Astrocyte (in vitro differentiated cells and primary cell): ENCODE measurements at regions not wholly inside any gene's neighbourhood (a gene's known extent, or its start where the extent isn't known, plus 50 kb on each side); places are given as distances from the start of the nearest gene placed in this dataset.

Experiments
- DNase-seq: peaks from one replicate; pipeline ENCODE4 v3.0.0-alpha.2; 2010; ENCODE audit warnings: low read depth
- FAIRE-seq: peaks from 2 replicates; lab custom pipeline; 2011; peaks lifted over from hg19 to GRCh38; lab: Jason Lieb, UNC
- H2AFZ ChIP-seq: 2 replicates; pipeline ENCODE4 v1.6.0; 2012; ENCODE audit warnings: low read depth, low read length, inconsistent platforms
- H3K27ac ChIP-seq: 2 replicates; pipeline ENCODE4 v1.5.1; 2011; ENCODE audit warnings: low read depth, low read length, inconsistent platforms
- H3K27me3 ChIP-seq: 2 replicates; pipeline ENCODE4 v1.6.0; 2011; ENCODE audit warnings: low read length, inconsistent platforms; ENCODE audit not compliant: insufficient read depth
- H3K36me3 ChIP-seq: 2 replicates; pipeline ENCODE4 v1.5.1; 2011; ENCODE audit warnings: low read length, inconsistent platforms; ENCODE audit not compliant: insufficient read depth
- H3K4me1 ChIP-seq: 2 replicates; pipeline ENCODE4 v1.5.1; 2011; ENCODE audit warnings: low read length, inconsistent platforms; ENCODE audit not compliant: insufficient read depth
- H3K4me2 ChIP-seq: 2 replicates; pipeline ENCODE4 v1.6.0; 2012; ENCODE audit warnings: low read length, inconsistent platforms
- H3K4me3 ChIP-seq: 2 replicates; pipeline ENCODE4 v1.5.1; 2011; ENCODE audit warnings: low read depth, mild to moderate bottlenecking, low read length, inconsistent platforms; ENCODE audit not compliant: insufficient read depth
- H3K79me2 ChIP-seq: 2 replicates; pipeline ENCODE4 v1.6.0; 2012; ENCODE audit warnings: mild to moderate bottlenecking, low read length, inconsistent platforms; ENCODE audit not compliant: insufficient read depth
- H3K9ac ChIP-seq: 2 replicates; pipeline ENCODE4 v1.6.0; 2012; ENCODE audit warnings: mild to moderate bottlenecking, low read length, inconsistent platforms
- H3K9me3 ChIP-seq: 2 replicates; pipeline ENCODE4 v1.5.1; 2012; ENCODE audit warnings: low read depth, mild to moderate bottlenecking, low read length, inconsistent platforms; ENCODE audit not compliant: insufficient read depth
- H4K20me1 ChIP-seq: 2 replicates; pipeline ENCODE4 v1.6.0; 2012; ENCODE audit warnings: low read length, inconsistent platforms; ENCODE audit not compliant: insufficient read depth
- H3K27ac Mint-ChIP-seq: one replicate; pipeline ENCODE4 v1.8.0; 2021; ENCODE audit warnings: mild to moderate bottlenecking, mixed read lengths; ENCODE audit not compliant: unreplicated experiment
- H3K27me3 Mint-ChIP-seq: one replicate; pipeline ENCODE4 v1.8.0; 2021; ENCODE audit warnings: low read depth, mixed read lengths; ENCODE audit not compliant: unreplicated experiment
- H3K36me3 Mint-ChIP-seq: one replicate; pipeline ENCODE4 v1.8.0; 2021; ENCODE audit warnings: low read depth, mixed read lengths; ENCODE audit not compliant: unreplicated experiment
- H3K4me1 Mint-ChIP-seq: one replicate; pipeline ENCODE4 v1.8.0; 2021; ENCODE audit warnings: low read depth, mixed read lengths; ENCODE audit not compliant: unreplicated experiment
- H3K4me3 Mint-ChIP-seq: one replicate; pipeline ENCODE4 v1.8.0; 2021; ENCODE audit warnings: mild to moderate bottlenecking, moderate library complexity, mixed read lengths; ENCODE audit not compliant: unreplicated experiment
- H3K9me3 Mint-ChIP-seq: one replicate; pipeline ENCODE4 v1.8.0; 2021; ENCODE audit warnings: mild to moderate bottlenecking, mixed read lengths; ENCODE audit not compliant: unreplicated experiment
- EZH2 ChIP-seq: IDR thresholded peaks from 2 replicates; pipeline ENCODE4 v1.6.1; 2012; ENCODE audit warnings: mild to moderate bottlenecking, low read length, inconsistent platforms; ENCODE audit not compliant: insufficient read depth
- TF ChIP-seq, protein P1 (sequence below): IDR thresholded peaks from 2 replicates; pipeline ENCODE4 v1.5.1; 2011; ENCODE audit warnings: low read depth, mild to moderate bottlenecking, inconsistent platforms, low read length, moderate library complexity; ENCODE audit not compliant: insufficient read depth

DNA sequence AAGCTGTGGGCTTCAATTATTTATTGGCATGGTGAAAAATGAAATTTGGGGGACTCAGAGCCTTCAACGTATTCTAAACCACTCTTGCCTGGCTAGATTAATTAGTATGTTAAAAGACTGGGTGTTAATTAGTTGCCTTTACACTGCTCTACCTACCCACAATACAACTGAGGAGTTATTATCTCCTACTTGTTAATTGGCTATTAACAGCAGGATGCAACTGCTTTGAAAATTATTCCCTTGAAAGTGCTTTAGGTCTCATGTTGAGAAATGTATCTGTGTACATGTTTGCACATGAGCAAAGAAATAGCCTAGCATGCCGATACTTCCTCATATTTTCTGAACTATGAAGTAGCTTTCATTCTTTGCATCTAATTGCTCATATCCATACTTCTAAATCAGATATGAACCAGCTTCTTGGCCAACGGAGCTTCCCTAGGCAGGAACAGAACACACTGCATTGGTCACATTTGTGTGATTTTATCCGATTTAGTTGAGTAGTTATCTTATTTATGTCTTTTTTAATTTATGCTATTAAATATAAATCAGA lies 155.8 kb downstream of the GPAM start:
- H3K79me2 ChIP-seq, result no peaks in the 10 kb centered on the region
- peaks cover 2% of the 10 kb centered on the region for H3K9me3 ChIP-seq
- H3K27ac ChIP-seq, result no peak overlapping the region
- no peaks in the 10 kb centered on the region for H3K36me3 Mint-ChIP-seq
- no peak overlapping the region for H3K4me3 Mint-ChIP-seq
- H3K9me3 Mint-ChIP-seq, result peaks cover 5% of the 10 kb centered on the region
- TF ChIP-seq, protein P1, sequence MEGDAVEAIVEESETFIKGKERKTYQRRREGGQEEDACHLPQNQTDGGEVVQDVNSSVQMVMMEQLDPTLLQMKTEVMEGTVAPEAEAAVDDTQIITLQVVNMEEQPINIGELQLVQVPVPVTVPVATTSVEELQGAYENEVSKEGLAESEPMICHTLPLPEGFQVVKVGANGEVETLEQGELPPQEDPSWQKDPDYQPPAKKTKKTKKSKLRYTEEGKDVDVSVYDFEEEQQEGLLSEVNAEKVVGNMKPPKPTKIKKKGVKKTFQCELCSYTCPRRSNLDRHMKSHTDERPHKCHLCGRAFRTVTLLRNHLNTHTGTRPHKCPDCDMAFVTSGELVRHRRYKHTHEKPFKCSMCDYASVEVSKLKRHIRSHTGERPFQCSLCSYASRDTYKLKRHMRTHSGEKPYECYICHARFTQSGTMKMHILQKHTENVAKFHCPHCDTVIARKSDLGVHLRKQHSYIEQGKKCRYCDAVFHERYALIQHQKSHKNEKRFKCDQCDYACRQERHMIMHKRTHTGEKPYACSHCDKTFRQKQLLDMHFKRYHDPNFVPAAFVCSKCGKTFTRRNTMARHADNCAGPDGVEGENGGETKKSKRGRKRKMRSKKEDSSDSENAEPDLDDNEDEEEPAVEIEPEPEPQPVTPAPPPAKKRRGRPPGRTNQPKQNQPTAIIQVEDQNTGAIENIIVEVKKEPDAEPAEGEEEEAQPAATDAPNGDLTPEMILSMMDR, result no peak
- no peak for TF ChIP-seq EZH2
- H2AFZ ChIP-seq, result no peak overlapping the region
- no peaks in the 10 kb centered on the region for H3K27me3 ChIP-seq
- no peak overlapping the region for H3K27ac Mint-ChIP-seq
- H3K9ac ChIP-seq, result no peak overlapping the region
- no peaks in the 10 kb centered on the region for H4K20me1 ChIP-seq
- no peak overlapping the region for H3K4me2 ChIP-seq
- H3K36me3 ChIP-seq, result no peaks in the 10 kb centered on the region
- FAIRE-seq, result no peak
- no peaks in the 10 kb centered on the region for H3K27me3 Mint-ChIP-seq
- no peaks in the 10 kb centered on the region for H3K4me1 ChIP-seq
- H3K4me1 Mint-ChIP-seq, result no peaks in the 10 kb centered on the region
- no peak overlapping the region for H3K4me3 ChIP-seq
- no peak for DNase-seq

- Mint-ChIP-seq H3K27me3 (no peaks in the 10 kb centered on the region), H3K4me1 (no peaks in the 10 kb centered on the region), H3K4me3 (no peak overlapping the region), H3K27ac (no peak overlapping the region), H3K9me3 (peaks cover 5% of the 10 kb centered on the region), H3K36me3 (no peaks in the 10 kb centered on the region)
- H3K9me3 ChIP-seq, result peaks cover 2% of the 10 kb centered on the region
- no peaks in the 10 kb centered on the region for H3K4me1 ChIP-seq
- no peaks in the 10 kb centered on the region for H4K20me1 ChIP-seq
- DNase-seq (no peak), FAIRE-seq (no peak)
- no peak overlapping the region for H3K4me3 ChIP-seq
- H3K79me2 ChIP-seq, result no peaks in the 10 kb centered on the region
- no peak overlapping the region for H3K9ac ChIP-seq
- H3K27me3 ChIP-seq, result no peaks in the 10 kb centered on the region
- TF ChIP-seq, protein P1, result no peak
- no peak for TF ChIP-seq EZH2
- H3K36me3 ChIP-seq, result no peaks in the 10 kb centered on the region
- no peak overlapping the region for H3K4me2 ChIP-seq
- H3K27ac ChIP-seq, result no peak overlapping the region
- H2AFZ ChIP-seq, result no peak overlapping the region
Observed at GRCh38 chr10:112030431-112030830, 153.1 kb downstream of the GPAM start.

DNA sequence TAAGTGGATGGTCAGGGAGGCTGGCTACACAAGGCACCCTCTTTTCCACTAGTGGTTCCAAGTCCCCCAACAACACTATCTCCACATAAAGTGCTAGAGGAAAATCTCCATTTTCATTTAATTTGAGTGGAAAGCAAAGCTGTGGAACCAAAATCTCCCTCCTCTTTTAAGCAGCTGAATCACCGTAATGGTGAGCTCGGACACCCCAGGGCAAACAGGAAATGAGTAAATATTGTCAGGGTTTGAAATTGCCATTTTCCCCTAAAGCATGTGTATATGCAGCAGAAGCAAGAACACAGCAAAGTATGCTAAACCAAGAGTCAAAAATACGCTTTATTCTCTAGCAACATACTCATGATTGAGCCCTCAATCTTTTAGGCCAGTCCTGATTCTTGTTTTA lies 143.7 kb downstream of the GPAM start:
- DNase-seq (no peak), FAIRE-seq (no peak)
- H3K36me3 Mint-ChIP-seq, result no peaks in the 10 kb centered on the region
- no peak for TF ChIP-seq EZH2
- TF ChIP-seq, protein P1, result no peak
- no peak overlapping the region for H3K4me3 ChIP-seq
- no peaks in the 10 kb centered on the region for H3K4me1 ChIP-seq
- H3K9ac ChIP-seq, result no peak overlapping the region
- H3K79me2 ChIP-seq, result no peaks in the 10 kb centered on the region
- H3K36me3 ChIP-seq, result no peaks in the 10 kb centered on the region
- H3K9me3 Mint-ChIP-seq, result peaks cover 13% of the 10 kb centered on the region
- peaks cover 6% of the 10 kb centered on the region for H3K4me1 Mint-ChIP-seq
- peaks cover 9% of the 10 kb centered on the region for H3K9me3 ChIP-seq
- no peak overlapping the region for H3K27ac ChIP-seq
- H3K4me2 ChIP-seq, result no peak overlapping the region
- no peak overlapping the region for H2AFZ ChIP-seq
- no peak overlapping the region for H3K27ac Mint-ChIP-seq
- peaks cover 1% of the 10 kb centered on the region for H3K27me3 Mint-ChIP-seq
- H3K4me3 Mint-ChIP-seq, result no peak overlapping the region
- H3K27me3 ChIP-seq, result no peaks in the 10 kb centered on the region
- H4K20me1 ChIP-seq, result no peaks in the 10 kb centered on the region
